NCI-H510A (cell line): ENCODE measurements at regions not wholly inside any gene's neighbourhood (a gene's known extent, or its start where the extent isn't known, plus 50 kb on each side); places are given as distances from the start of the nearest gene placed in this dataset.
A peak's percentile ranks its signal among the peaks of the same experiment; 100 is the strongest.
"Not testable (repeated sequence)": the region's sequence is repeated elsewhere in the genome, so short reads cannot be mapped to it uniquely, and the experiment has no call there.

ENCODE experiments used
- DNase-seq: peaks from one replicate; lab custom pipeline; 2025; lab: John Stamatoyannopoulos, UW

- no peak for DNase-seq
Measured at GRCh38 chr9:29394855-29395254, 1821.6 kb upstream of the C9orf72 start.

GRCh38 chr9:29397148-29397547 lies 1823.9 kb upstream of the C9orf72 start:
- no peak for DNase-seq

GRCh38 chr9:29416204-29416603 lies 1842.9 kb upstream of the C9orf72 start:
- no peak for DNase-seq

GRCh38 chr9:29422438-29422837 lies 1849.2 kb upstream of the C9orf72 start:
- no peak for DNase-seq

- no peak for DNase-seq
Measured at GRCh38 chr9:29432191-29432590, 1858.9 kb upstream of the C9orf72 start.

- not testable (repeated sequence) for DNase-seq
Measured at GRCh38 chr9:29432656-29433055, 1859.4 kb upstream of the C9orf72 start.

GRCh38 chr9:29435368-29435767 lies 1862.1 kb upstream of the C9orf72 start:
- DNase-seq = no peak

- no peak for DNase-seq
Measured at GRCh38 chr9:29437526-29437925, 1864.2 kb upstream of the C9orf72 start.

GRCh38 chr9:29439961-29440360 lies 1866.7 kb upstream of the C9orf72 start:
- no peak for DNase-seq

GRCh38 chr9:29440449-29440848 lies 1867.2 kb upstream of the C9orf72 start:
- no peak for DNase-seq

- DNase-seq = no peak
Measured at GRCh38 chr9:29445751-29446150, 1872.5 kb upstream of the C9orf72 start.

GRCh38 chr9:29449306-29449705 lies 1876.0 kb upstream of the C9orf72 start:
- no peak for DNase-seq

GRCh38 chr9:29450343-29450875 lies 1877.1 kb upstream of the C9orf72 start:
- not testable (repeated sequence) for DNase-seq

GRCh38 chr9:29456940-29457339 lies 1883.7 kb upstream of the C9orf72 start:
- no peak for DNase-seq

GRCh38 chr9:29475471-29475870 lies 1902.2 kb upstream of the C9orf72 start:
- no peak for DNase-seq

GRCh38 chr9:29511680-29512079 lies 1938.4 kb upstream of the C9orf72 start:
- no peak for DNase-seq

GRCh38 chr9:29514336-29514735 lies 1941.1 kb upstream of the C9orf72 start:
- peak; percentile 10 for DNase-seq

- DNase-seq = no peak
Measured at GRCh38 chr9:29514862-29515261, 1941.6 kb upstream of the C9orf72 start.

- DNase-seq = no peak
Measured at GRCh38 chr9:29548436-29548835, 1975.2 kb upstream of the C9orf72 start.

GRCh38 chr9:29555502-29555901 lies 1982.2 kb upstream of the C9orf72 start:
- no peak for DNase-seq

- DNase-seq = no peak
Measured at GRCh38 chr9:29556317-29556716, 1983.0 kb upstream of the C9orf72 start.

- no peak for DNase-seq
Measured at GRCh38 chr9:29556746-29557145, 1983.5 kb upstream of the C9orf72 start.

- DNase-seq = no peak
Measured at GRCh38 chr9:29564564-29564963, 1991.3 kb upstream of the C9orf72 start.

- DNase-seq = no peak
Measured at GRCh38 chr9:29575219-29575618, 2001.9 kb upstream of the C9orf72 start.

GRCh38 chr9:29588361-29588760 lies 2015.1 kb upstream of the C9orf72 start:
- DNase-seq = no peak
